ENCODE measurements at regions not wholly inside any gene's neighbourhood (a gene's known extent, or its start where the extent isn't known, plus 50 kb on each side); places are given as distances from the start of the nearest gene placed in this dataset.

DNA sequence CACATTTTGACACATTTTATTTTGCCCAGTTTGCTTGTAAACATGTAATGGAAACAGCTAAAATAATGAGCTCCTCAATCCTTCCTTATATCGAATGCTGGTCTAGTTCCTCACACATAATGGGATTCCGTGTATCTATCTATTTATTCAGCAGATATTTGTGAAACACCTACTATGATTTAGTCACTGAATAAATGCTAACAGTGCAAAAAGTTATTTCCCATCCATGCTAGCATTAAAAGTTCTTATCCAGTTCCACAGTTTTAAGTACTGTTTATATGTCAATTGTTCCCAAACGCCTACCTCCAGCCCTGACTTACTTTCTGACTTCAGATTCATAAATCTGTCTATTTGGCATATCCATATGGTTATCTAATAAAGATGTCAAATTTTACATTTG lies 1788.7 kb upstream of the FLRT2 start:
- no peaks in the 10 kb centered on the region for H3K4me1 ChIP-seq (ENCODE audit: control insufficient read depth in 5 of 5, insufficient read depth in 5 of 5, low read length in 5 of 5)
- H3K27me3 ChIP-seq (ENCODE audit: control insufficient read depth in 5 of 5, insufficient read depth in 4 of 5, low read length in 5 of 5): no peaks in the 10 kb centered on the region
- no peak overlapping the region for H3K4me3 ChIP-seq (ENCODE audit: low read depth in 1 of 5, low read length in 5 of 5)
- H3K9ac ChIP-seq (ENCODE audit: low read length in 5 of 5): no peak overlapping the region
- no peaks in the 10 kb centered on the region for H3K36me3 ChIP-seq (ENCODE audit: control insufficient read depth in 5 of 5, insufficient read depth in 5 of 5, low read length in 5 of 5)
- no peaks in the 10 kb centered on the region for H3K9me3 ChIP-seq (ENCODE audit: control insufficient read depth in 5 of 5, low read length in 5 of 5)
- no peak overlapping the region for H3K27ac ChIP-seq (ENCODE audit: low read depth, low read length)

DNA sequence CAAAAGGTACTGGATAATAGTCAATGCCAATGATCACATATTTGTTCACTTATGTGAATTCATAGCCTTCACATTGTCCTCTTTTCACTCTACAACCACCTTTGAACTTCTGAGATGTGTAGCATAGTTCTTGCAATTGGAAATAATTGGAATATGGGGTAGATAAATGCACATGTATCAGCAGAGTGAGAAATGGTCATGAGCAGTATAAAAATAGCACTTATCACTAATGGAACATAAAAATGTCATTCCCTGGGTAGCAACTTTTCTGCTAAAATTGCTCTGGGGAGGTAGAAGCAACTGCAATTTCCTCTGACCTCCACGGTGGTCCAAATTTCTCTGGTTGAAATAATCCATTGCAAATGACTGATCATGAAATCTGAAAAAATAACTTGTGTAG lies 1785.7 kb upstream of the FLRT2 start:
- Histone ChIP-seq H3K4me3 (ENCODE audit: low read depth in 1 of 5, low read length in 5 of 5) (no peak overlapping the region), H3K9ac (ENCODE audit: low read length in 5 of 5) (no peak overlapping the region), H3K27me3 (ENCODE audit: control insufficient read depth in 5 of 5, insufficient read depth in 4 of 5, low read length in 5 of 5) (no peaks in the 10 kb centered on the region), H3K27ac (ENCODE audit: low read depth, low read length) (no peak overlapping the region), H3K9me3 (ENCODE audit: control insufficient read depth in 5 of 5, low read length in 5 of 5) (no peaks in the 10 kb centered on the region), H3K36me3 (ENCODE audit: control insufficient read depth in 5 of 5, insufficient read depth in 5 of 5, low read length in 5 of 5) (no peaks in the 10 kb centered on the region), H3K4me1 (ENCODE audit: control insufficient read depth in 5 of 5, insufficient read depth in 5 of 5, low read length in 5 of 5) (no peaks in the 10 kb centered on the region)

DNA sequence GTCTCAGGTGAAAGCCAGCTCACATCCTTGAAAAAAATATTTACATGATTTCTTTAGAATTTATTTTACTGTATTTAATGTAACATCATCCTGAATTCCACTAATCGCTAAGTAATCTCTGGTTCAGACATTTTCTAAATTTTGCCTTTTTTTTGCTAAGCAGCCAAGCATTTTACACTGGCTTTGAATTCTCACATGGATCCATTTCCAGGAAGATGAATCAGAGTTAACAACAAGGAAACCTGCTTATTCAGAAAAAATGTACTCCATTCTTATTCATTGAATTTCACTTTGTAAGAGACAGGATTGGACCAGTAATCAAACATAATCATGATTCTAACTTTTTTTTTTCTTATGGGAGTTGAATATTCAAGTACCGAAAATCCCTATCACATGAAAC lies 1785.1 kb upstream of the FLRT2 start:
- H3K27ac ChIP-seq (ENCODE audit: low read depth, low read length): no peak overlapping the region

DNA sequence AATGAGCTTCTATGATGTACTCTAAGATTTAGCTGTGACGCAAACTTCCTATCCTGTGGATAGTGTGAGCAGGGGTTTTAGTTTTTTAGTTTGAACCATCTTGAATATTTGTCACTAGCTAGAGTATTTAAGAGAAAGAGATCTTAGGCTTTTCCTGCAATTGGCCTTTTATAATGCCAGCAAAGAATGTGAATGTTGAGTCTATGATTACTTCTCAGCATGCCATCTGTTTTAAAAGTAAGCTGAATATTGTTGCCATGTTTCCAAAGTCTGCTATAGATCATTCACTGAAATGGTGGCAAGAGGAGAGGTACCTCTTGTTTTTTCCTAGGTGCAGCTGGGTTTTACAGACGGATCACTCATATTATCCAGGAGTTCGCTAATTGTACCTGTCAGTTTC lies 1783.6 kb upstream of the FLRT2 start:
- no peak overlapping the region for H3K4me3 ChIP-seq (ENCODE audit: low read depth in 1 of 5, low read length in 5 of 5)
- H3K27ac ChIP-seq (ENCODE audit: low read depth, low read length): no peak overlapping the region
- H3K36me3 ChIP-seq (ENCODE audit: control insufficient read depth in 5 of 5, insufficient read depth in 5 of 5, low read length in 5 of 5): no peaks in the 10 kb centered on the region
- no peaks in the 10 kb centered on the region for H3K4me1 ChIP-seq (ENCODE audit: control insufficient read depth in 5 of 5, insufficient read depth in 5 of 5, low read length in 5 of 5)
- H3K9ac ChIP-seq (ENCODE audit: low read length in 5 of 5): no peak overlapping the region
- H3K9me3 ChIP-seq (ENCODE audit: control insufficient read depth in 5 of 5, low read length in 5 of 5): no peaks in the 10 kb centered on the region
- no peaks in the 10 kb centered on the region for H3K27me3 ChIP-seq (ENCODE audit: control insufficient read depth in 5 of 5, insufficient read depth in 4 of 5, low read length in 5 of 5)

More for the DNA sequence above, 1785.1 kb upstream of the FLRT2 start:
- H3K27me3 ChIP-seq (ENCODE audit: control insufficient read depth in 5 of 5, insufficient read depth in 4 of 5, low read length in 5 of 5): no peaks in the 10 kb centered on the region
- H3K9ac ChIP-seq (ENCODE audit: low read length in 5 of 5): no peak overlapping the region
- H3K9me3 ChIP-seq (ENCODE audit: control insufficient read depth in 5 of 5, low read length in 5 of 5): no peaks in the 10 kb centered on the region
- H3K36me3 ChIP-seq (ENCODE audit: control insufficient read depth in 5 of 5, insufficient read depth in 5 of 5, low read length in 5 of 5): no peaks in the 10 kb centered on the region
- H3K4me3 ChIP-seq (ENCODE audit: low read depth in 1 of 5, low read length in 5 of 5): no peak overlapping the region
- no peaks in the 10 kb centered on the region for H3K4me1 ChIP-seq (ENCODE audit: control insufficient read depth in 5 of 5, insufficient read depth in 5 of 5, low read length in 5 of 5)

DNA sequence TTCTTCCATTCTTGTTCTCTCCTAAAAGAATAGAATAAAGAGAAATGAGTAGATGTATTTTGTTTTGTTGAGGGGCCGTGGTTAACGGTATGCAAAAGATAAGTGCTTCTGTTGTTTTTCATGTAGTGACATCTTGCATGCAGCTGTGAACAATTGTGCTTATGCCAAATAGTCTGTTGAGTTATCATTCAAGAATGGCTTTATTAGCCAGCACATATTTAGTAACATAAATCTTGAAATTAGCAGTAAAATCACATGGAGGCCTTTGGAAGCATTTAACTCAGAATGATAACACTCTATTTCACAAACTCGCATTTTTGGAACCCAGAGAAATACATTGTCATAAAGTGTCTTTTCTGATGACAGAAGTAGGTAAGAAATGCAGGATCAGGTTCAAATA lies 1772.0 kb upstream of the FLRT2 start:
- Histone ChIP-seq H3K9me3 (ENCODE audit: control insufficient read depth in 5 of 5, low read length in 5 of 5) (no peaks in the 10 kb centered on the region), H3K36me3 (ENCODE audit: control insufficient read depth in 5 of 5, insufficient read depth in 5 of 5, low read length in 5 of 5) (no peaks in the 10 kb centered on the region), H3K27ac (ENCODE audit: low read depth, low read length) (no peak overlapping the region), H3K4me1 (ENCODE audit: control insufficient read depth in 5 of 5, insufficient read depth in 5 of 5, low read length in 5 of 5) (no peaks in the 10 kb centered on the region), H3K4me3 (ENCODE audit: low read depth in 1 of 5, low read length in 5 of 5) (no peak overlapping the region), H3K9ac (ENCODE audit: low read length in 5 of 5) (no peak overlapping the region), H3K27me3 (ENCODE audit: control insufficient read depth in 5 of 5, insufficient read depth in 4 of 5, low read length in 5 of 5) (no peaks in the 10 kb centered on the region)

DNA sequence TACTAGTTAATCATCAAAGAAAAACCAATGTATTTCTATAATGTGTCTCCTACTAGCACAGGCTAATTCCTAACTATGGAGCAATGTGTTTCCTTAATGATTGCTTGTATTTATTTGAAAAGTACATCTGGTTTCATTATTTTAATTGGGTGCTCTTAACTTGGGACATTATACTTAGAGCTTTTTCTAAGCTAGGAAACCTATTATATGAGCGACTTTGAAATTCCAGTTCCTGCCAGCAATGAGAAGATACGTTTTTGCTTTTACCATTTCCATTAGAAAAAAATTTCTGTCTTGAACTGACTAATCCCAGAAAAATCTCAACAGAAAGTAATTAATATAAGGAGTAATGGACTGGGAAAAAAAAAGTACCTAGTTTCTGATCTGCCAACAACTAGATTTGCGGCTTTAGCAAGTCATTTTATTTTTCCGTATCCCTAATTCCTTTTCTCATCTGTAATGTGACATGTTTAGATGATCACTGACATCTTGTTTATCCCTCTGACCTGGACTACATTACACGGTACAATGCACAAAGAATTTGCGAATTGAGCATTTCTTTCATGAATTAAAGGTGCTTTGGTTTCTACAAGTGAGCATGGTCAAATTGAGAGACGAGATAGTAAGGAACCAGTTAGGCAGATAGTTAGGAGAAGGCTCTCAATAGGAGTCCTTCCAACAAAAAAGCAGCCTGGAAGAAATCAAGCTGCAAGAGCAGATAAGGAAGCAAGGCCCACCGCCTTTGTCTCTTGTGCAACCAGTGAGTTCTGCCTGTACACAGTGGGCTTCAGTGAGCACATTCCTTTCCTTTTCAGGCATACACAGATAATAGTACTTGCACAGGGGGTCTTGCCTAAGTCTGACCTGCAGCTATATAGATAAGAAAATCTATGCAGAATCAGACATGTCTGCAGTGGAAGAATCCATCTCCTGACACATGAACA lies 1765.0 kb upstream of the FLRT2 start:
- no peaks in the 10 kb centered on the region for H3K4me1 ChIP-seq (ENCODE audit: control insufficient read depth in 5 of 5, insufficient read depth in 5 of 5, low read length in 5 of 5)
- H3K9ac ChIP-seq (ENCODE audit: low read length in 5 of 5): no peak overlapping the region
- no peak overlapping the region for H3K4me3 ChIP-seq (ENCODE audit: low read depth in 1 of 5, low read length in 5 of 5)
- H3K9me3 ChIP-seq (ENCODE audit: control insufficient read depth in 5 of 5, low read length in 5 of 5): peaks cover 0 to 5% (median 0%) of the 10 kb centered on the region in 5 donors
- no peak overlapping the region for H3K27ac ChIP-seq (ENCODE audit: low read depth, low read length)
- H3K36me3 ChIP-seq (ENCODE audit: control insufficient read depth in 5 of 5, insufficient read depth in 5 of 5, low read length in 5 of 5): no peaks in the 10 kb centered on the region
- H3K27me3 ChIP-seq (ENCODE audit: control insufficient read depth in 5 of 5, insufficient read depth in 4 of 5, low read length in 5 of 5): no peaks in the 10 kb centered on the region

DNA sequence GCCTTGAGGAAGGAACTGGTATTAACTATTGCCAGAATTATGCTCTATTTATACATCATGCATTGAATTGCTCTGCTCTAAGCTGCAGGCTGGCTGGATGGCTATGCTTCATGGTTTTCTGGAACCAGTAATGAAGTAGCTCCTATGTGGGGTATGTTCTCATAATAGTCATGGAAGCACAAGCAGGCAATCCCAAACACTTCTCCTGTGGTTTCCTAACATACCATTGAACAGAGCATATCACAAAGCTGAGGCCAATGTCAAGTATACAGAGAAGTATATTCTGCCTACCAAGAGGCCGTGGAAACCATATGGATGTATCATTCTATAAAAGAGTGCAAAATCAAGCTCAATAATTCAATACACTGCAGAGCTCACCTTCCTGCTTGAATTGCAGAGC lies 1752.4 kb upstream of the FLRT2 start:
- Histone ChIP-seq H3K4me3 (ENCODE audit: low read depth in 1 of 5, low read length in 5 of 5) (no peak overlapping the region), H3K9me3 (ENCODE audit: control insufficient read depth in 5 of 5, low read length in 5 of 5) (no peaks in the 10 kb centered on the region), H3K9ac (ENCODE audit: low read length in 5 of 5) (no peak overlapping the region), H3K36me3 (ENCODE audit: control insufficient read depth in 5 of 5, insufficient read depth in 5 of 5, low read length in 5 of 5) (no peaks in the 10 kb centered on the region), H3K4me1 (ENCODE audit: control insufficient read depth in 5 of 5, insufficient read depth in 5 of 5, low read length in 5 of 5) (no peaks in the 10 kb centered on the region), H3K27ac (ENCODE audit: low read depth, low read length) (no peak overlapping the region), H3K27me3 (ENCODE audit: control insufficient read depth in 5 of 5, insufficient read depth in 4 of 5, low read length in 5 of 5) (no peaks in the 10 kb centered on the region)

DNA sequence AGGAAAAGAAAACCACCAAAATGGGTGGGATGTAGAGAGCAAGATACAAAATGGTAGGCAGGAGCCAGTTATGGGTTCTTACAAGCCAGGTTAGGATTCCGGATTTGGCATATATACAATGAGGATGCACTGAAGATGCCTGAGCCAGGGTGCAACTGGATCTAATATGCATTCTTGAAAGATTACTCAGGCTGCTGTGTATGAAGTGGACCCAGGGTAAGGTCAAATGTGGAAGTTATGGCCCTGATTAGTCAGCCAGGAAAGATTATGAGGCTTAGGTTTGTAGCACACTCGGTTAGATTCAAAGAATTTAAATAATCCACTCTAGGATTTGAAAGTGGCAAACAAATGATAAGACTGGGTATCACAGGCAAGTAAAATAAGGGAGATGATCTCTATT lies 1750.7 kb upstream of the FLRT2 start:
- H3K36me3 ChIP-seq (ENCODE audit: control insufficient read depth in 5 of 5, insufficient read depth in 5 of 5, low read length in 5 of 5): no peaks in the 10 kb centered on the region
- no peak overlapping the region for H3K9ac ChIP-seq (ENCODE audit: low read length in 5 of 5)
- H3K4me1 ChIP-seq (ENCODE audit: control insufficient read depth in 5 of 5, insufficient read depth in 5 of 5, low read length in 5 of 5): no peaks in the 10 kb centered on the region
- H3K27ac ChIP-seq (ENCODE audit: low read depth, low read length): no peak overlapping the region
- no peaks in the 10 kb centered on the region for H3K27me3 ChIP-seq (ENCODE audit: control insufficient read depth in 5 of 5, insufficient read depth in 4 of 5, low read length in 5 of 5)
- H3K9me3 ChIP-seq (ENCODE audit: control insufficient read depth in 5 of 5, low read length in 5 of 5): no peaks in the 10 kb centered on the region
- no peak overlapping the region for H3K4me3 ChIP-seq (ENCODE audit: low read depth in 1 of 5, low read length in 5 of 5)

- H3K27ac ChIP-seq (ENCODE audit: low read depth, low read length): no peak overlapping the region
- H3K9ac ChIP-seq (ENCODE audit: low read length in 5 of 5): no peak overlapping the region
- H3K36me3 ChIP-seq (ENCODE audit: control insufficient read depth in 5 of 5, insufficient read depth in 5 of 5, low read length in 5 of 5): no peaks in the 10 kb centered on the region
- H3K4me3 ChIP-seq (ENCODE audit: low read depth in 1 of 5, low read length in 5 of 5): no peak overlapping the region
- no peaks in the 10 kb centered on the region for H3K27me3 ChIP-seq (ENCODE audit: control insufficient read depth in 5 of 5, insufficient read depth in 4 of 5, low read length in 5 of 5)
- no peaks in the 10 kb centered on the region for H3K9me3 ChIP-seq (ENCODE audit: control insufficient read depth in 5 of 5, low read length in 5 of 5)
- H3K4me1 ChIP-seq (ENCODE audit: control insufficient read depth in 5 of 5, insufficient read depth in 5 of 5, low read length in 5 of 5): no peaks in the 10 kb centered on the region
These were observed 1749.6 kb upstream of the FLRT2 start for GRCh38 chr14:83780321-83780720.

DNA sequence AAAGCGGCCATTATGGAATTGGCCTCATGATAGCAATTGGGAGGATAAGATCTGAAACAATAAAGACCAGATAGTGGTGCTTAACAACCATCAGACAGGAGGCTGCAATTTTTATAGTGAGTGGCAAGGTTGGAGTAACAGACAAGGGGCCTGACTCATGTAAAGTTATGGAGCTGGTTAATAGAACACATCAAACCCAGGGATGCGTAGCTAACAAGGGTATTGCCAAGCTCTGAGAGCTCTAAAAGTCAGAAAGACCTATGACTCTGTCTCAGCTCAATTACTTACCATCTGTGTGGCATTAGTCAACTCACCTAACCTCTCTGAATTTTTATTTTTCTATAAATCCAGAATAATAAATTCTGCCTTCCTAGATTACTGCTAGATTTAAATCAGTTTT lies 1731.5 kb upstream of the FLRT2 start:
- Histone ChIP-seq H3K4me1 (ENCODE audit: control insufficient read depth in 5 of 5, insufficient read depth in 5 of 5, low read length in 5 of 5) (no peaks in the 10 kb centered on the region), H3K27ac (ENCODE audit: low read depth, low read length) (no peak overlapping the region), H3K27me3 (ENCODE audit: control insufficient read depth in 5 of 5, insufficient read depth in 4 of 5, low read length in 5 of 5) (no peaks in the 10 kb centered on the region), H3K9me3 (ENCODE audit: control insufficient read depth in 5 of 5, low read length in 5 of 5) (no peaks in the 10 kb centered on the region), H3K4me3 (ENCODE audit: low read depth in 1 of 5, low read length in 5 of 5) (no peak overlapping the region), H3K9ac (ENCODE audit: low read length in 5 of 5) (no peak overlapping the region), H3K36me3 (ENCODE audit: control insufficient read depth in 5 of 5, insufficient read depth in 5 of 5, low read length in 5 of 5) (no peaks in the 10 kb centered on the region)
